Rectal smooth muscle tissue (tissue), 1 donor: ENCODE measurements at regions not wholly inside any gene's neighbourhood (a gene's known extent, or its start where the extent isn't known, plus 50 kb on each side); places are given as distances from the start of the nearest gene placed in this dataset.

Source experiments
- H3K27ac ChIP-seq: one replicate; pipeline ENCODE4 v1.7.0; 2013; ENCODE audit warnings: low read depth, low read length, inconsistent platforms
- H3K27me3 ChIP-seq: one replicate; pipeline ENCODE4 v1.7.0; 2013; ENCODE audit warnings: low read length; ENCODE audit not compliant: control insufficient read depth, insufficient read depth
- H3K36me3 ChIP-seq: one replicate; pipeline ENCODE4 v1.7.0; 2013; ENCODE audit warnings: low read length; ENCODE audit not compliant: control insufficient read depth, insufficient read depth
- H3K4me1 ChIP-seq: one replicate; pipeline ENCODE4 v1.7.0; 2013; ENCODE audit warnings: low read length; ENCODE audit not compliant: control insufficient read depth, insufficient read depth
- H3K4me3 ChIP-seq: one replicate; pipeline ENCODE4 v1.7.0; 2013; ENCODE audit warnings: low read length
- H3K9ac ChIP-seq: one replicate; pipeline ENCODE4 v1.7.0; 2013; ENCODE audit warnings: low read length

DNA sequence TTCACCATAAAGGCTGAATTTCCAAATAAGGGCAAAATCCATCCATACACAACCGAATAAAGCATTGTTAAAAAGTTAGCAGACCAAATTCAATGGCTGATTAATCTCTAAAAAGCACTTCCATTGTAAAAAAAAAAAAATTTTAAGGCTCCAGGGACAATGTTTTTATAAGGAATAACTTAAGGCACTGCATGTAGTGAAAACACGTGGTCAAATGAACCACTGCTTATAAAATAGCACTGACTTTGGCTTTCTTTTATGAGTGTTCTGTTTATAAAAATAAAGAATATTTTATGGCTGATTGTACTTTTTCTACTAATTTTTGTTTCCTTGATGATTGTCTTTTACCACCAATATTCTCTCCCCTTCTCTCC, 409.3 kb upstream of the KCNH7 start:
- Histone ChIP-seq H3K4me3 (no peak overlapping the region), H3K36me3 (no peaks in the 10 kb centered on the region), H3K27ac (no peak overlapping the region), H3K4me1 (no peaks in the 10 kb centered on the region), H3K27me3 (no peaks in the 10 kb centered on the region), H3K9ac (no peak overlapping the region)

DNA sequence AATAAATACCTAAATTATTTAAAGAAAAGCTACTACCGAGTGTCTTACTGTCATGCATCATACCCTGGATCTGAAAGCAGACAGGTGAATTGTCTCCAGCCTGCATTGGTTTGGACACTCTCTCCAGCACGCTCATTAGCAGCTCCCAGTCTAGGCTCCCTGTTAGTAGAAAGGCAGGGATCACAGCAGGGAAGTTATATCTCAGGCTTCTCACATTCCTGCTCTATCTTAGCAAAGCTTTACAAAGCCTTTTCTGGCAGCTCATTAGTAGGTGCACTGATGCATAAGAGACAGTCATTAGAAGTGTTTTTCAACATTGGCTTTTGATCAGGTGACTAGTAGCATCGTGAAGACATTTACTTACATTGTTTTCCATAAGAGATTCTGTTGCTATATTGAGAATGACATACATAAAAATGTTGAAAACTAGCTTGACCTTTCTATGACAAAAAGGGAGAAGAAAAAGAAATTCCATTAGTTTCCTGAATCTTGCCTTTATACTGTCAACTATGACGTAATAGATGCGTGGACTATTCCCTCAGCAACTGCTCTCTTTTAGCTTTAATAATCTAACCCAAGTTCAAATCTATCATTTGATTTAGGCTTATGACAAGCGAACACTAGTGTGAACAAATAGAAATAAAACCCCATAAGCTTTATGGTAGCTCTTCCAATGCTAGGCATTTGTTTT, 408.7 kb upstream of the KCNH7 start:
- H3K27me3 ChIP-seq = no peaks in the 10 kb centered on the region
- H3K9ac ChIP-seq = no peak overlapping the region
- no peaks in the 10 kb centered on the region for H3K36me3 ChIP-seq
- no peak overlapping the region for H3K27ac ChIP-seq
- H3K4me3 ChIP-seq = no peak overlapping the region
- no peaks in the 10 kb centered on the region for H3K4me1 ChIP-seq

DNA sequence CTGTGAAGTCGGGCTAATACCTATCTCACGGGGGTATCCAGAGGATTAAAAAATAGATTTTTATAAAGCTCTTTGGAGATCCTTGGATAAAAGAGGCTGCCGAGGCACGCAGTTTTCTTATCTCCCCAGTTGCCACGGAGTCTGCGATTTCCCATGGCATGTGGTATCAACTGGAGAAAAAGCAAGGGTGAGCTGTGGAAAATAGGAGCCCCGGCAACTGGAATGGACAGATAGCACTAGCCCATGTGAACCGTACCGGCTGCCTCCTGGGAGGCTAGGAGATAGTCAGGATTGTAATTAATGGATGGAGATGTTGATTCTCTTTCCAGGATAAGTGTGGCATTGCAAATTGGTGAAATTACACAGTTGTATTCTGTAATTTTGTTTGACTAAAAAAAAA, 407.6 kb upstream of the KCNH7 start:
- Histone ChIP-seq H3K4me3 (no peak overlapping the region), H3K4me1 (no peaks in the 10 kb centered on the region)

DNA sequence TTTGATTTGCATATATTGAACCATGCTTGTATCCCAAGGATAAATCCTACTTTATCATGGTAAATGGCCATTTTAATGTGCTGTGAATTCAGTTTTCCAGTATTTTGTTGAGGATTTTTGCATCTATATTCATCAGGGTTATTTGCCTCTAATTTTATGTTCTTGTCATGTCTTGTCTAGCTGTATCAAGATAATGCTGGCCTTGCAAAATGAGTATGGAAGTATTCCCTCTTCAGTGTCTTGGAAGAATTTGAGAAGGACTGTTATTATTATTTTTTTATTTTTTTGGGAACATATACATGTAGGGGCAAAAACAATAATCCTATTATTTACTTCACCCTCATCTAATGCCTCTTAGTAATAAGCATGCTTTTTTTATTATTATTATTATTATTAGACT, 398.0 kb upstream of the KCNH7 start:
- H3K27me3 ChIP-seq = no peaks in the 10 kb centered on the region
- no peak overlapping the region for H3K9ac ChIP-seq
- H3K4me3 ChIP-seq = no peak overlapping the region
- no peaks in the 10 kb centered on the region for H3K36me3 ChIP-seq
- no peaks in the 10 kb centered on the region for H3K4me1 ChIP-seq
- H3K27ac ChIP-seq = no peak overlapping the region

More for the DNA sequence above, 407.6 kb upstream of the KCNH7 start:
- no peak overlapping the region for H3K9ac ChIP-seq
- no peak overlapping the region for H3K27ac ChIP-seq
- no peaks in the 10 kb centered on the region for H3K27me3 ChIP-seq
- H3K36me3 ChIP-seq = no peaks in the 10 kb centered on the region

DNA sequence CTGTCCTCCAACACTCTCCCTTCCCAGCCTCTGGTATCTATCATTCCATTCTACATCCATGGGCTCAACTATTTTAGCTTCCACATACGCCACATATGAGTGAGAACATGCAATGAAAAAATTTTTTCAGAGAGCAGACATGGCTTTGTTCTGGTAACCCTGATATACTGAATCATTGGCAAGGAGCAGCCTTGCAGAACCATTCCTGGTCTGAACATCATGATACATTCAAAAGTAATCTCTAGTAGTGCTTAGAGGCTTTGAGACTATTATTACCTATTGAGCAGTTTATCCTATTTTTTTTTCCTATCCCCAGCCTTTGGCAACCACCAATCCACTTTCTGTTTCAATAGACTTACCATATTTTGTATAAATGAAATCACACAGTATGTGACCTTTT, 393.1 kb upstream of the KCNH7 start:
- Histone ChIP-seq H3K4me3 (no peak overlapping the region), H3K27me3 (no peaks in the 10 kb centered on the region), H3K27ac (no peak overlapping the region), H3K36me3 (no peaks in the 10 kb centered on the region), H3K4me1 (no peaks in the 10 kb centered on the region), H3K9ac (no peak overlapping the region)

DNA sequence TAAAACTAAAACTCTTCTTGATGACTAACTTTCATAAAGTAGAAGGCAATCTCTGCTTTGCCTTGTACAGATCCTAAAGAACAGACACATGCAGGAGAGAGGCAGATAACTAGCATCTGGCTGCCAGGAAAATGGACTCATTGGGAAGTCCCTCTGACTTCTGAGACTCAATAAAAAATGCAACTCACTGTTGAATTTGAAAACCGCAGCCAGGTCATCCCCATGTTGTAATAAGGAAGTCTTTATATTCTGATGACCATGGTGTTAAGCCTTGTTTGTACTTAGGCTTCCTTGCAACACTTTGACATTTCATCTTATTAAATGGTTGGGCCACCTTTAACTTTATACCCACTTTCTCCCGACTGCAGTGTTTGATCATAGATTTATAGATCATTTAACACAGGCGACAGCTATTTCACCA, 375.1 kb upstream of the KCNH7 start:
- no peaks in the 10 kb centered on the region for H3K27me3 ChIP-seq
- H3K4me1 ChIP-seq = no peaks in the 10 kb centered on the region
- H3K4me3 ChIP-seq = no peak overlapping the region
- no peak overlapping the region for H3K27ac ChIP-seq
- no peaks in the 10 kb centered on the region for H3K36me3 ChIP-seq
- no peak overlapping the region for H3K9ac ChIP-seq

DNA sequence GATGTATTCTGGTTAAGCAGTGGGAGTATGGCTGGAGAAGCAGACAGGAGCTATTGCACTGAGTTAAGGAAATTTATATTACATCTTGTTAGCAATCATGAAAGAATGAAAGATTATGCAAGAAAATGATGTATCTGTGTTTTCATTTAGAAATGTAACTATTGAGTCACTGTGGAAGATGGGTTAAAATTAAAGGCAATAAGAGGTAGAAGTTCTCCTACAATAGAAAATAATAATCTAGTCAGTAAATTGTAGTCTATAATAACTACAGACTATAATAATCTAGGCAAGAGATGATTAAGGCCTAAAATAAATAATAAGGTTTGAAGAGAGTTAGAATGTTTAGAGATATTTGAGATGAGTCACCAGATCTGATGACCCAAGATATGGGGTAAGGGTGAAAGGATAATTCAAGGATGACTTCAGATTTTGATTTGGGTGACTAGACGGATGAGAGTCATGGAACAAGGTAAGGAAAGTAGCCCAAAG, 371.9 kb upstream of the KCNH7 start:
- Histone ChIP-seq H3K27ac (no peak overlapping the region), H3K4me1 (no peaks in the 10 kb centered on the region), H3K9ac (no peak overlapping the region), H3K27me3 (no peaks in the 10 kb centered on the region), H3K4me3 (no peak overlapping the region), H3K36me3 (no peaks in the 10 kb centered on the region)

DNA sequence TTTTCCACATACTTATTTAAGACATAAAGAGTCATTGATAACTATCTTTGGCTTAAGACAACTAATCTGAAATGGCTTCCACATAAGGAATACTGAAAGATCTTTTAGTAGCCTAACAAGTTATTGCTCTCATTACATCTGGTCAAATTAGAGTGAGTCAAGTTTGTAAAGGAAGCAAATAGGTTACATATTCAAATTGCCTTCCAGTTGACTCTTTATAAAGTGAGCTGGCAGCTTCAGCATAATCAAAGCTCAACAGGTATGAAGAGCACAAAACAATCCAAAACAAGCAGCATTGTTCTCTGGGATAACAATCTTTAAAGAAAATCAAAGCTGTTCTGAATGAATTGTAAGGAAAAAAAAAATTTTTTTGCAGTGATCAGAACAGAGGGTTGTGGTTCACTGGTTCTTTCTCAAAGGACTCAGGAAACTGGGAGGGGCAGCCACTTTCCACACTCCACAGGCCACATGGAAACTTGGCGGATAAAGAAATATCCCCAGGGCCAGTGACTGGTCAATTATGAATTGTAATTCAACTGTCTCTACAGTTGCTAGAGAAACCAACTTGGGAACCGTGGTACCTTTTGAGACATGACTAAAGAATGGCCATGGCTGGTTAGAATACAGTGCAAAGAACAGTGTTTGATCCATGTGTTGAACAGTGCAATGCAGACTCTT, 369.3 kb upstream of the KCNH7 start:
- Histone ChIP-seq H3K27me3 (no peaks in the 10 kb centered on the region), H3K4me1 (no peaks in the 10 kb centered on the region), H3K27ac (no peak overlapping the region), H3K4me3 (no peak overlapping the region), H3K9ac (no peak overlapping the region), H3K36me3 (no peaks in the 10 kb centered on the region)

DNA sequence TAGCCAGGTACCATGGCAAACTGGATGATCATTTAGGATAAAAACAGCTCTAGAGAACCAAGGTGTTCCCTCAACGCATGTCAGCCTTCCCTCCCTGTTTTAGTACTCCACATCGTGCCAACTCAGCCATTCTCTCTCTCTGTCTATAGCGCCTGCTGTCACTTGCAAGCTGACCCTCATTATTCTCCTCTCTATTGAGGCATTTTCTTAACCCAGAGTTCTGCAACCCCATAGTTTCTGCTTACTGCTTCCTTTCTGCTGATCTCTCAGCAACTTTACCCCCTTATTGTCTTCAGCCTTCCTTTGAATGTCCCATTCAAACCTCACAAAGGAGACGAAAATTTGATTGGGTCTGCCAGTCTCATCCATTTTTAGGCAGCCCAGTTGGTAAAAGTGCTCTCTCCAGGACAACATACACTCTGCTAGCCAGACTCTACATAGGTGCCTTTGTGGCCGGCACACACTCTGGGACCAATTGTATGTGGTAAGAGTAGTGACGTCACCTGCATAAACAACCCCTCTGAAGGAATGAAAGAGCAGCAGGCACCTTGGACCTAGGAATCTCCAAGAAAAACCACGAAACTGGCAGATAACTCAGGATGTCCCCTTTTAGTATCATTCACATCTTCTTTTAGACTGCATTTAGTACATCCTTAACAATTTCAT, 367.2 kb upstream of the KCNH7 start:
- no peaks in the 10 kb centered on the region for H3K27me3 ChIP-seq
- no peaks in the 10 kb centered on the region for H3K36me3 ChIP-seq
- no peak overlapping the region for H3K4me3 ChIP-seq
- no peak overlapping the region for H3K27ac ChIP-seq
- no peaks in the 10 kb centered on the region for H3K4me1 ChIP-seq
- no peak overlapping the region for H3K9ac ChIP-seq

DNA sequence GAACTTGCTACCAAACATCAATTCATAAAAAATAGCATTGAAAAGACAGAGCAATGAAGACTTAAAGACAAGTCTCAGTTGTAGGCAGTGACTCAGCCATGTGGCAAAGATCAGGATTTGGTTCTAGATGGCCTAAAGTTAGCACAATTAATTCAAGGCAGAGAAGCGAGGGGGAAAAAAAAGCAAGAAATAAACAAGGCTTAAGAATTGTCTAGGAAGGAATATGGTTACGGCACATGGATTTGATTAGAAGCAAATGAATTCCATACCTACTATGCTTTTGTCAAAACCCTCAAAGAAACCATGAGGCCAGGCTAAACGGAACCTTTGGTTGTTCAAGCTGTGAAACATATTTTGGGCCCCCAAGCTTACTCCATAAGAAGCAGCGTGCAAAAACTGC, 362.2 kb upstream of the KCNH7 start:
- H3K4me3 ChIP-seq = no peak overlapping the region
- no peaks in the 10 kb centered on the region for H3K4me1 ChIP-seq
- no peak overlapping the region for H3K27ac ChIP-seq
- no peaks in the 10 kb centered on the region for H3K27me3 ChIP-seq
- no peaks in the 10 kb centered on the region for H3K36me3 ChIP-seq
- no peak overlapping the region for H3K9ac ChIP-seq

DNA sequence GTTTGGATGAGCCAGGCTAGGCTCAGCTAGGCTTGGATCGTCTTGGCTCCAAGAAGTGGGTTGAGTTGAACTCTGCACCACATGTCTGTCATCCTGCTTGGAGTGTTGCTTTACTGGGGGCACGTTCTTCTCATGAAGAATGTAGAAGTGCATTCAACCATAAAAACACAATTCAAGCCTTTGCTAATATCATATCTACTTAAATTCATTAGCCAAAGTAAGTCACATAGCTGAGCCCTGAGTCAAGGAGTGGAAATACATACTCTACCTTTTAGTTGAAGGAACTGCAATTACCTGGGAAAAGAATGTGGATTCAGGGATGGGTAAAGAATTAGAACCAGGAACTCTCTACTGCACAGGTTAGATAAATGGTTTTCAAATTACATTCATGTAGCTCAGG, 360.4 kb upstream of the KCNH7 start:
- H3K4me1 ChIP-seq = no peaks in the 10 kb centered on the region
- no peak overlapping the region for H3K4me3 ChIP-seq
- H3K36me3 ChIP-seq = no peaks in the 10 kb centered on the region
- H3K9ac ChIP-seq = no peak overlapping the region
- H3K27me3 ChIP-seq = no peaks in the 10 kb centered on the region
- no peak overlapping the region for H3K27ac ChIP-seq

DNA sequence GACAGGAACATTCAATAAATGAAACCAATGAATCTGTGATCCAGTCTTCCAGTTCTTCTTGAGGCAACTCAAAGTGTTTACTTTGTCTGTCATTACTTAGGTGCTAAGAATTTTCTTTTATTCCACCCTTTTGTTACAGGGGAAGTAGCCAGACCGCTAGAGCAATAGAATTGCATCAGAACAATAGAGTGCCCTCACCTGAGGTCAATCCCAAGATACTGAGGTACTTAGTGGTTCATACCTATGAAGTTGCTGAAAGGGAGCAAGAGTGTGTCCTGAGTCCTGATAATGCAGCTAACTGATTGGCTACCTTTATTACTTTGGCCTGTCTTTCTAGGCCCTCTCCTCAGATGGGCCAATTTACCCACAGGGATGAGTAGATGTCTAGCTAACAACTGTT, 359.4 kb upstream of the KCNH7 start:
- H3K9ac ChIP-seq = no peak overlapping the region
- H3K4me3 ChIP-seq = no peak overlapping the region
- no peaks in the 10 kb centered on the region for H3K27me3 ChIP-seq
- H3K36me3 ChIP-seq = no peaks in the 10 kb centered on the region
- H3K4me1 ChIP-seq = no peaks in the 10 kb centered on the region
- no peak overlapping the region for H3K27ac ChIP-seq
